Aorta (tissue), 5 donors: ENCODE measurements at regions not wholly inside any gene's neighbourhood (a gene's known extent, or its start where the extent isn't known, plus 50 kb on each side); places are given as distances from the start of the nearest gene placed in this dataset.

ENCODE experiments used
- ATAC-seq: fragments of 200-7000 bp; cut with Tn5 transposase; one replicate; pipeline ENCODE4 v1.9.1; 2022; ENCODE audit warnings: moderate library complexity; ENCODE audit not compliant: low FRiP score
- DNase-seq, 2 donors: peaks; one replicate each; pipeline ENCODE4 v3.0.0-alpha.2; 2020
- H3K27ac ChIP-seq, 2 donors: one replicate each; pipeline ENCODE4 v1.5.1; 2013; ENCODE audit warnings: low read length in 2 of 2, mild to moderate bottlenecking in 2 of 2, moderate library complexity in 2 of 2, control low read depth in 1 of 2, inconsistent platforms in 1 of 2, low read depth in 1 of 2
- H3K27me3 ChIP-seq, 2 donors: one replicate each; pipeline ENCODE4 v1.6.1; 2013; ENCODE audit warnings: control low read depth in 1 of 2, low read length in 1 of 2, mild to moderate bottlenecking in 1 of 2, moderate library complexity in 1 of 2; ENCODE audit not compliant: insufficient read depth in 2 of 2, control insufficient read depth in 1 of 2
- H3K36me3 ChIP-seq, 2 donors: one replicate each; pipeline ENCODE4 v1.6.1; 2013; ENCODE audit warnings: control low read depth in 1 of 2, low read length in 1 of 2, mild to moderate bottlenecking in 1 of 2; ENCODE audit not compliant: insufficient read depth in 2 of 2, control insufficient read depth in 1 of 2
- H3K4me1 ChIP-seq, 2 donors: one replicate each; pipeline ENCODE4 v1.6.1; 2013; ENCODE audit warnings: low read length in 2 of 2, control low read depth in 1 of 2, mild to moderate bottlenecking in 1 of 2, moderate library complexity in 1 of 2; ENCODE audit not compliant: insufficient read depth in 2 of 2, control insufficient read depth in 1 of 2
- H3K4me3 ChIP-seq, 2 donors: one replicate each; pipeline ENCODE4 v1.5.1; 2013; ENCODE audit warnings: low read length in 2 of 2, control low read depth in 1 of 2, mild to moderate bottlenecking in 1 of 2
- H3K9me3 ChIP-seq: one replicate; pipeline ENCODE4 v1.6.1; 2013; ENCODE audit warnings: mild to moderate bottlenecking, low read length; ENCODE audit not compliant: control insufficient read depth
- WGBS, 2 donors: extraction: QIAGEN DNeasy Blood & Tissue Kit; methylation state at CpG; one replicate each; pipeline ENCODE4 v1.1.7; 2013; 5-methylcytosine and 5-hydroxymethylcytosine counted together
- intact Hi-C, 2 donors: fragments of 100-400 bp; cut with DNase I; formaldehyde crosslinking; loops; one replicate each; pipeline versions ENCODE4 v1.14.2 to v1.15.0; 2022
- donor health status: healthy with polysubstance abuse.
- donor health status: Bipolar disorder and iron deficiency.
- donor health status: DM: no; HTN: no; CAD: no.
- donor health status: DM: no; HTN: no; CAD: no.
- donor health status: DM: yes; HTN: yes; CAD: no.

GRCh38 chr5:72569408-72569944 lies 62.3 kb upstream of the ZNF366 start:
- intact Hi-C loops, result no loop called here
- H3K27ac ChIP-seq, result no peak overlapping the region
- no peaks in the 10 kb centered on the region for H3K9me3 ChIP-seq
- H3K4me3 ChIP-seq, result no peak overlapping the region
- ATAC-seq, result no peak
- no peaks in the 10 kb centered on the region for H3K4me1 ChIP-seq
- 81 to 84% methylated on average over 5 of the region's 5 CpGs for WGBS, 2 donors
- no peaks in the 10 kb centered on the region for H3K27me3 ChIP-seq
- H3K36me3 ChIP-seq, result no peaks in the 10 kb centered on the region
- no peak for DNase-seq

- Histone ChIP-seq H3K27ac (no peak overlapping the region), H3K4me3 (no peak overlapping the region), H3K9me3 (no peaks in the 10 kb centered on the region), H3K36me3 (no peaks in the 10 kb centered on the region), H3K27me3 (no peaks in the 10 kb centered on the region), H3K4me1 (no peaks in the 10 kb centered on the region)
- no peak for DNase-seq
- intact Hi-C loops, result no loop called here
- 90 to 97% methylated on average over 1 of the region's 1 CpG for WGBS, 2 donors
- no peak for ATAC-seq
Measured at GRCh38 chr5:72566746-72567145, 59.5 kb upstream of the ZNF366 start.

GRCh38 chr5:72565513-72566289 lies 58.5 kb upstream of the ZNF366 start:
- Histone ChIP-seq H3K36me3 (no peaks in the 10 kb centered on the region), H3K27ac (no peak overlapping the region), H3K4me3 (no peak overlapping the region), H3K27me3 (no peaks in the 10 kb centered on the region), H3K4me1 (no peaks in the 10 kb centered on the region), H3K9me3 (no peaks in the 10 kb centered on the region)
- no peak for DNase-seq
- intact Hi-C loops, result no loop called here
- WGBS, 2 donors, result 88% methylated on average over 8 of the region's 8 CpGs
- ATAC-seq, result no peak

- Histone ChIP-seq H3K4me1 (no peaks in the 10 kb centered on the region), H3K9me3 (no peaks in the 10 kb centered on the region), H3K36me3 (no peaks in the 10 kb centered on the region), H3K27ac (no peak overlapping the region), H3K4me3 (no peak overlapping the region), H3K27me3 (no peaks in the 10 kb centered on the region)
- WGBS, 2 donors, result 96 to 98% methylated on average over 2 of the region's 2 CpGs
- intact Hi-C loops, result no loop called here
- ATAC-seq, result no peak
- DNase-seq, result no peak
Measured at GRCh38 chr5:72562717-72563116, 55.5 kb upstream of the ZNF366 start.

GRCh38 chr5:72561148-72561972 lies 54.1 kb upstream of the ZNF366 start:
- 92 to 95% methylated on average over 5 of the region's 5 CpGs for WGBS, 2 donors
- ATAC-seq (no peak), DNase-seq (no peak)
- intact Hi-C loops, result no loop called here
- Histone ChIP-seq H3K4me1 (no peaks in the 10 kb centered on the region), H3K27ac (no peak overlapping the region), H3K9me3 (no peaks in the 10 kb centered on the region), H3K4me3 (no peak overlapping the region), H3K36me3 (no peaks in the 10 kb centered on the region), H3K27me3 (no peaks in the 10 kb centered on the region)

GRCh38 chr5:72559866-72560766 lies 52.9 kb upstream of the ZNF366 start:
- Histone ChIP-seq H3K4me3 (no peak overlapping the region), H3K9me3 (no peaks in the 10 kb centered on the region), H3K4me1 (peaks cover 0 to 1% of the 10 kb centered on the region in 2 donors), H3K36me3 (no peaks in the 10 kb centered on the region), H3K27me3 (no peaks in the 10 kb centered on the region), H3K27ac (no peak overlapping the region)
- 86 to 87% methylated on average over 5 of the region's 5 CpGs for WGBS, 2 donors
- DNase-seq, result no peak
- ATAC-seq, result no peak
- intact Hi-C loops, result no loop called here

- no peaks in the 10 kb centered on the region for H3K9me3 ChIP-seq
- H3K4me1 ChIP-seq, result peaks cover 0 to 1% of the 10 kb centered on the region in 2 donors
- H3K27ac ChIP-seq, result no peak overlapping the region
- no peak overlapping the region for H3K4me3 ChIP-seq
- no peaks in the 10 kb centered on the region for H3K27me3 ChIP-seq
- WGBS, 2 donors, result 94 to 95% methylated on average over 2 of the region's 2 CpGs
- no peak for DNase-seq
- intact Hi-C loops, result no loop called here
- ATAC-seq, result no peak
- no peaks in the 10 kb centered on the region for H3K36me3 ChIP-seq
Measured at GRCh38 chr5:72558383-72558782, 51.2 kb upstream of the ZNF366 start.

- H3K27me3 ChIP-seq, result no peaks in the 10 kb centered on the region
- H3K36me3 ChIP-seq, result no peaks in the 10 kb centered on the region
- H3K9me3 ChIP-seq, result no peaks in the 10 kb centered on the region
- H3K27ac ChIP-seq, result no peak overlapping the region
- WGBS, 2 donors, result 86 to 89% methylated on average over 11 of the region's 11 CpGs
- no peak for ATAC-seq
- intact Hi-C loops, result no loop called here
- no peak for DNase-seq
- H3K4me3 ChIP-seq, result no peak overlapping the region
- peaks cover 0 to 1% of the 10 kb centered on the region in 2 donors for H3K4me1 ChIP-seq
Measured at GRCh38 chr5:72558046-72558336, 50.8 kb upstream of the ZNF366 start.
